Liver (tissue), 6 donors: ENCODE measurements at regions not wholly inside any gene's neighbourhood (a gene's known extent, or its start where the extent isn't known, plus 50 kb on each side); places are given as distances from the start of the nearest gene placed in this dataset.

Experiments
- DNase-seq: peaks from one replicate; pipeline ENCODE4 v3.0.0-alpha.2; 2017; ENCODE audit warnings: low spot score
- H3K27ac ChIP-seq, 2 donors: one replicate each; pipeline ENCODE4 v1.7.0; 2013; ENCODE audit warnings: inconsistent platforms in 2 of 2, low read length in 2 of 2, control low read depth in 1 of 2, low read depth in 1 of 2, mild to moderate bottlenecking in 1 of 2
- H3K27me3 ChIP-seq, 4 donors: one replicate each; pipeline versions ENCODE4 v1.6.1 to v1.7.0; 2013; ENCODE audit warnings: low read length in 3 of 4, inconsistent platforms in 1 of 4, mild to moderate bottlenecking in 1 of 4, moderate library complexity in 1 of 4; ENCODE audit not compliant: control insufficient read depth in 4 of 4, insufficient read depth in 4 of 4
- H3K36me3 ChIP-seq, 4 donors: one replicate each; pipeline versions ENCODE4 v1.6.1 to v1.7.0; 2013; ENCODE audit warnings: low read length in 3 of 4, mild to moderate bottlenecking in 3 of 4, low read depth in 1 of 4, moderate library complexity in 1 of 4; ENCODE audit not compliant: control insufficient read depth in 4 of 4, insufficient read depth in 3 of 4
- H3K4me1 ChIP-seq, 4 donors: one replicate each; pipeline versions ENCODE4 v1.6.1 to v1.7.0; 2013; ENCODE audit warnings: low read length in 3 of 4, mild to moderate bottlenecking in 3 of 4, moderate library complexity in 1 of 4; ENCODE audit not compliant: control insufficient read depth in 4 of 4, insufficient read depth in 4 of 4
- H3K4me3 ChIP-seq, 3 donors: one replicate each; pipeline versions ENCODE4 v1.6.1 to v1.7.0; 2013; ENCODE audit warnings: low read length in 3 of 3, control low read depth in 1 of 3, low read depth in 1 of 3, mild to moderate bottlenecking in 1 of 3
- H3K9ac ChIP-seq, 2 donors: one replicate each; pipeline ENCODE4 v1.7.0; 2013; ENCODE audit warnings: low read length in 2 of 2, mild to moderate bottlenecking in 2 of 2, moderate library complexity in 2 of 2, control low read depth in 1 of 2, low read depth in 1 of 2
- H3K9me3 ChIP-seq, 4 donors: one replicate each; pipeline versions ENCODE4 v1.6.1 to v1.7.0; 2013; ENCODE audit warnings: low read length in 3 of 4; ENCODE audit not compliant: control insufficient read depth in 4 of 4
- EGR1 ChIP-seq, 2 donors: IDR thresholded peaks; 2 replicates each; pipeline ENCODE4 v1.6.1; 2016 to 2018; ENCODE audit warnings: antibody characterized with exemption in 2 of 2, low read depth in 2 of 2
- FOXA2 ChIP-seq: IDR thresholded peaks from 2 replicates; pipeline ENCODE4 v1.6.1; 2016; ENCODE audit warnings: antibody characterized with exemption
- GABPA ChIP-seq, 2 donors: IDR thresholded peaks in 1 of 2; conservative IDR thresholded peaks in 1 of 2; 2 replicates each; pipeline ENCODE4 v1.6.1; 2016; ENCODE audit warnings: antibody characterized with exemption in 2 of 2, mild to moderate bottlenecking in 1 of 2, moderate library complexity in 1 of 2
- HNF4A ChIP-seq, 2 donors: conservative IDR thresholded peaks; 2 replicates each; pipeline ENCODE4 v1.6.1; 2016; ENCODE audit warnings: antibody characterized with exemption in 2 of 2, mild to moderate bottlenecking in 2 of 2
- HNF4G ChIP-seq: IDR thresholded peaks from 2 replicates; pipeline ENCODE4 v1.6.1; 2016; ENCODE audit warnings: antibody characterized with exemption
- JUND ChIP-seq, 2 donors: IDR thresholded peaks; 2 replicates each; pipeline ENCODE4 v1.6.1; 2016; ENCODE audit warnings: antibody characterized with exemption in 2 of 2
- NR2F2 ChIP-seq: IDR thresholded peaks from 2 replicates; pipeline ENCODE4 v1.6.1; 2016; ENCODE audit warnings: antibody characterized with exemption
- RAD21 ChIP-seq, 2 donors: IDR thresholded peaks; 2 replicates each; pipeline ENCODE4 v1.6.1; 2016; ENCODE audit warnings: antibody characterized with exemption in 2 of 2, mild to moderate bottlenecking in 2 of 2
- RXRA ChIP-seq, 2 donors: IDR thresholded peaks; 2 replicates each; pipeline ENCODE4 v1.6.1; 2017 to 2018; ENCODE audit warnings: antibody characterized with exemption in 2 of 2, mild to moderate bottlenecking in 1 of 2
- SP1 ChIP-seq: IDR thresholded peaks from 2 replicates; pipeline ENCODE4 v1.6.1; 2018; ENCODE audit warnings: antibody characterized with exemption, mild to moderate bottlenecking
- TAF1 ChIP-seq: conservative IDR thresholded peaks from 2 replicates; pipeline ENCODE4 v1.6.1; 2016; ENCODE audit warnings: antibody characterized with exemption, mild to moderate bottlenecking
- YY1 ChIP-seq: IDR thresholded peaks from 2 replicates; pipeline ENCODE4 v1.6.1; 2016; ENCODE audit warnings: antibody characterized with exemption, mild to moderate bottlenecking
- TF ChIP-seq, protein P1 (sequence below): IDR thresholded peaks from 2 replicates; pipeline ENCODE4 v1.6.1; 2016; ENCODE audit warnings: antibody characterized with exemption
- TF ChIP-seq, protein P2 (sequence below): IDR thresholded peaks from 2 replicates; pipeline ENCODE4 v1.6.1; 2016; ENCODE audit warnings: antibody characterized with exemption
- TF ChIP-seq, protein P3 (sequence below): IDR thresholded peaks from 2 replicates; pipeline ENCODE4 v1.6.1; 2016; ENCODE audit warnings: antibody characterized with exemption
- TF ChIP-seq, protein P4 (sequence below): IDR thresholded peaks from 2 replicates; pipeline ENCODE4 v1.6.1; 2016; ENCODE audit warnings: antibody characterized with exemption, mild to moderate bottlenecking
- donor health status: healthy.
- donor health status: healthy.
- donor health status: healthy.

DNA sequence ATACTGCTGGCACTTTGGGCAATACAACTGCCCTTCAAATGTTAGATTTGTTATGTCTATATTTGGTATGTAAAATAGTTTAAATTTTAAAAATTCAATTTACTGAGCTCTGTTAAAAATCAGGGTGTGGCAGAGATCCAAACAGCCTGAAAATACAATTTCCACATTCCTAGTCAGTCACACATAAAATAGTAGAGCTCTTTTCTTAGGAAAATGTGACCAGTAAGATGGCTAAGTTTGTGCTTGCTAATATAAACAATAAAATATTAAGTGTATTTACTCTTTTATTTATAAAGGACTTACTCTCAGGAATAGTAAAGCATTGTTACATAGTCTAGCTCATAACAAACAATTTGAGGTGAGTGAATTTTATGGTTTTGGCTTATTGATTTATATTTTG is 200.2 kb downstream of the DKK2 start:
- TF ChIP-seq NR2F2: no peak
- TF ChIP-seq, protein P1, sequence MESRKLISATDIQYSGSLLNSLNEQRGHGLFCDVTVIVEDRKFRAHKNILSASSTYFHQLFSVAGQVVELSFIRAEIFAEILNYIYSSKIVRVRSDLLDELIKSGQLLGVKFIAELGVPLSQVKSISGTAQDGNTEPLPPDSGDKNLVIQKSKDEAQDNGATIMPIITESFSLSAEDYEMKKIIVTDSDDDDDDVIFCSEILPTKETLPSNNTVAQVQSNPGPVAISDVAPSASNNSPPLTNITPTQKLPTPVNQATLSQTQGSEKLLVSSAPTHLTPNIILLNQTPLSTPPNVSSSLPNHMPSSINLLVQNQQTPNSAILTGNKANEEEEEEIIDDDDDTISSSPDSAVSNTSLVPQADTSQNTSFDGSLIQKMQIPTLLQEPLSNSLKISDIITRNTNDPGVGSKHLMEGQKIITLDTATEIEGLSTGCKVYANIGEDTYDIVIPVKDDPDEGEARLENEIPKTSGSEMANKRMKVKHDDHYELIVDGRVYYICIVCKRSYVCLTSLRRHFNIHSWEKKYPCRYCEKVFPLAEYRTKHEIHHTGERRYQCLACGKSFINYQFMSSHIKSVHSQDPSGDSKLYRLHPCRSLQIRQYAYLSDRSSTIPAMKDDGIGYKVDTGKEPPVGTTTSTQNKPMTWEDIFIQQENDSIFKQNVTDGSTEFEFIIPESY: no peak
- no peak for TF ChIP-seq YY1
- no peak for TF ChIP-seq RAD21 (IDR thresholded peaks at IDR 0.05)
- TF ChIP-seq HNF4A (conservative IDR thresholded peaks at IDR 0.05): no peak
- Histone ChIP-seq H3K27me3 (no peaks in the 10 kb centered on the region), H3K9me3 (peaks cover 0 to 4% (median 1%) of the 10 kb centered on the region in 4 donors), H3K36me3 (no peaks in the 10 kb centered on the region), H3K4me1 (no peaks in the 10 kb centered on the region), H3K27ac (no peak overlapping the region), H3K4me3 (no peak overlapping the region), H3K9ac (no peak overlapping the region)
- no peak for DNase-seq

DNA sequence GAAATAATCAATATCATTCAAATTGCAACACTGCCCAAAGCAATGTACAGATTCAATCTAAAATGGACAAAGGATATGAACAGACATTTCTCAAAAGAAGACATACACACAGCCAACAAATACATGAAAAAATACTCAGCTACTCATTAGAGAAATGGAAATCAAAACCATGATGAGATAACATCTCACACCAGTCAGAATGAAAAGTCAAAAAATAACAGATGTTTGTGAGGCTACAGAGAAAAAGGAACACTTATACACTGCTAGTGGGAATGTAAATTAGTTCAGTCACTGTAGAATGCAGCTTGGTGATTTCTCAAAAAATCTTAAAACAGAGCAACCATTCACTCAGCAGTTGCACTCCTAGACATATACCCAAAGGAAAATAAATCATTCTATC is 205.2 kb downstream of the DKK2 start:
- DNase-seq: no peak
- Histone ChIP-seq H3K9ac (no peak overlapping the region), H3K27ac (no peak overlapping the region), H3K9me3 (no peaks in the 10 kb centered on the region), H3K27me3 (no peaks in the 10 kb centered on the region), H3K4me3 (no peak overlapping the region), H3K36me3 (no peaks in the 10 kb centered on the region), H3K4me1 (no peaks in the 10 kb centered on the region)
- TF ChIP-seq, protein P2, sequence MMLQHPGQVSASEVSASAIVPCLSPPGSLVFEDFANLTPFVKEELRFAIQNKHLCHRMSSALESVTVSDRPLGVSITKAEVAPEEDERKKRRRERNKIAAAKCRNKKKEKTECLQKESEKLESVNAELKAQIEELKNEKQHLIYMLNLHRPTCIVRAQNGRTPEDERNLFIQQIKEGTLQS: no peak
- TF ChIP-seq RXRA (IDR thresholded peaks at IDR 0.05): no peak
- TF ChIP-seq SP1: no peak
- TF ChIP-seq HNF4A (conservative IDR thresholded peaks at IDR 0.05): no peak
- TF ChIP-seq JUND (IDR thresholded peaks at IDR 0.05): no peak
- no peak for TF ChIP-seq TAF1
- no peak for TF ChIP-seq NR2F2
- no peak for TF ChIP-seq FOXA2
- no peak for TF ChIP-seq HNF4G
- TF ChIP-seq GABPA (IDR thresholded peaks at IDR 0.05 in 1 of 2, conservative IDR thresholded peaks at IDR 0.05 in 1 of 2): no peak
- TF ChIP-seq EGR1 (IDR thresholded peaks at IDR 0.05; ENCODE audit: low read depth in 2 of 2): no peak
- no peak for TF ChIP-seq RAD21 (IDR thresholded peaks at IDR 0.05)
- TF ChIP-seq, protein P3, sequence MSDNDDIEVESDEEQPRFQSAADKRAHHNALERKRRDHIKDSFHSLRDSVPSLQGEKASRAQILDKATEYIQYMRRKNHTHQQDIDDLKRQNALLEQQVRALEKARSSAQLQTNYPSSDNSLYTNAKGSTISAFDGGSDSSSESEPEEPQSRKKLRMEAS: no peak
- TF ChIP-seq, protein P4, sequence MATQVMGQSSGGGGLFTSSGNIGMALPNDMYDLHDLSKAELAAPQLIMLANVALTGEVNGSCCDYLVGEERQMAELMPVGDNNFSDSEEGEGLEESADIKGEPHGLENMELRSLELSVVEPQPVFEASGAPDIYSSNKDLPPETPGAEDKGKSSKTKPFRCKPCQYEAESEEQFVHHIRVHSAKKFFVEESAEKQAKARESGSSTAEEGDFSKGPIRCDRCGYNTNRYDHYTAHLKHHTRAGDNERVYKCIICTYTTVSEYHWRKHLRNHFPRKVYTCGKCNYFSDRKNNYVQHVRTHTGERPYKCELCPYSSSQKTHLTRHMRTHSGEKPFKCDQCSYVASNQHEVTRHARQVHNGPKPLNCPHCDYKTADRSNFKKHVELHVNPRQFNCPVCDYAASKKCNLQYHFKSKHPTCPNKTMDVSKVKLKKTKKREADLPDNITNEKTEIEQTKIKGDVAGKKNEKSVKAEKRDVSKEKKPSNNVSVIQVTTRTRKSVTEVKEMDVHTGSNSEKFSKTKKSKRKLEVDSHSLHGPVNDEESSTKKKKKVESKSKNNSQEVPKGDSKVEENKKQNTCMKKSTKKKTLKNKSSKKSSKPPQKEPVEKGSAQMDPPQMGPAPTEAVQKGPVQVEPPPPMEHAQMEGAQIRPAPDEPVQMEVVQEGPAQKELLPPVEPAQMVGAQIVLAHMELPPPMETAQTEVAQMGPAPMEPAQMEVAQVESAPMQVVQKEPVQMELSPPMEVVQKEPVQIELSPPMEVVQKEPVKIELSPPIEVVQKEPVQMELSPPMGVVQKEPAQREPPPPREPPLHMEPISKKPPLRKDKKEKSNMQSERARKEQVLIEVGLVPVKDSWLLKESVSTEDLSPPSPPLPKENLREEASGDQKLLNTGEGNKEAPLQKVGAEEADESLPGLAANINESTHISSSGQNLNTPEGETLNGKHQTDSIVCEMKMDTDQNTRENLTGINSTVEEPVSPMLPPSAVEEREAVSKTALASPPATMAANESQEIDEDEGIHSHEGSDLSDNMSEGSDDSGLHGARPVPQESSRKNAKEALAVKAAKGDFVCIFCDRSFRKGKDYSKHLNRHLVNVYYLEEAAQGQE: no peak
